Left lobe of liver (tissue), 2 donors: ENCODE measurements at regions not wholly inside any gene's neighbourhood (a gene's known extent, or its start where the extent isn't known, plus 50 kb on each side); places are given as distances from the start of the nearest gene placed in this dataset.

Experiments
- ATAC-seq: fragments of 200-7000 bp; cut with Tn5 transposase; one replicate; pipeline ENCODE4 v1.9.1; 2020; ENCODE audit warnings: mild to moderate bottlenecking, moderate library complexity
- DNase-seq: peaks from one replicate; pipeline ENCODE4 v3.0.0-alpha.2; 2020; ENCODE audit warnings: low spot score
- donor health status: DM: no; HTN: no; CAD: no; lungs with moderate emphysema.
- donor health status: DM: no; HTN: yes; CAD: no.

GRCh38 chr14:98593361-98593761, 678.6 kb downstream of the BCL11B start:
- DNase-seq (no peak), ATAC-seq (no peak)

GRCh38 chr14:98594156-98594555, 677.8 kb downstream of the BCL11B start:
- ATAC-seq (no peak), DNase-seq (no peak)

GRCh38 chr14:98598576-98598975, 673.4 kb downstream of the BCL11B start:
- ATAC-seq: no peak
- no peak for DNase-seq

- no peak for DNase-seq
- ATAC-seq: no peak
Measured at GRCh38 chr14:98599082-98599481, 672.9 kb downstream of the BCL11B start.

- ATAC-seq (no peak), DNase-seq (no peak)
Measured at GRCh38 chr14:98602983-98603382, 669.0 kb downstream of the BCL11B start.

GRCh38 chr14:98605043-98605442, 667.0 kb downstream of the BCL11B start:
- DNase-seq (no peak), ATAC-seq (no peak)

- DNase-seq: no peak
Measured at GRCh38 chr14:98606041-98606640, 665.9 kb downstream of the BCL11B start.

GRCh38 chr14:98606816-98607215, 665.2 kb downstream of the BCL11B start:
- no peak for DNase-seq
- ATAC-seq: no peak

More at GRCh38 chr14:98606041-98606640, 665.9 kb downstream of the BCL11B start:
- no peak for ATAC-seq

- DNase-seq: no peak
- no peak for ATAC-seq
Measured at GRCh38 chr14:98607341-98607910, 664.6 kb downstream of the BCL11B start.

GRCh38 chr14:98608071-98609060, 663.6 kb downstream of the BCL11B start:
- ATAC-seq (no peak), DNase-seq (no peak)

GRCh38 chr14:98612434-98613200, 659.4 kb downstream of the BCL11B start:
- DNase-seq (no peak), ATAC-seq (no peak)

- DNase-seq (no peak), ATAC-seq (no peak)
Measured at GRCh38 chr14:98614741-98615140, 657.3 kb downstream of the BCL11B start.

GRCh38 chr14:98622208-98623051, 649.6 kb downstream of the BCL11B start:
- no peak for ATAC-seq
- DNase-seq: no peak

- ATAC-seq (no peak), DNase-seq (no peak)
Measured at GRCh38 chr14:98623788-98624415, 648.1 kb downstream of the BCL11B start.

- DNase-seq (no peak), ATAC-seq (no peak)
Measured at GRCh38 chr14:98633380-98633779, 638.6 kb downstream of the BCL11B start.

- DNase-seq: no peak
- no peak for ATAC-seq
Measured at GRCh38 chr14:98634043-98634820, 637.8 kb downstream of the BCL11B start.

GRCh38 chr14:98638366-98638765, 633.6 kb downstream of the BCL11B start:
- ATAC-seq: no peak
- no peak for DNase-seq

- ATAC-seq: no peak
Measured at GRCh38 chr14:98647754-98648153, 624.2 kb downstream of the BCL11B start.

GRCh38 chr14:98651037-98651436, 621.0 kb downstream of the BCL11B start:
- ATAC-seq: no peak

More at GRCh38 chr14:98647754-98648153, 624.2 kb downstream of the BCL11B start:
- no peak for DNase-seq

More at GRCh38 chr14:98651037-98651436, 621.0 kb downstream of the BCL11B start:
- no peak for DNase-seq
